GM23338 (cell line): ENCODE measurements at regions not wholly inside any gene's neighbourhood (a gene's known extent, or its start where the extent isn't known, plus 50 kb on each side); places are given as distances from the start of the nearest gene placed in this dataset.
A peak's percentile ranks its signal among the peaks of the same experiment; 100 is the strongest.

ENCODE experiments used
- ATAC-seq: fragments of 200-7000 bp; cut with Tn5 transposase; 3 replicates; pipeline ENCODE4 v1.9.1; 2020
- DNase-seq: peaks from one replicate; pipeline ENCODE4 v3.0.0-alpha.2; 2015; ENCODE audit warnings: low spot score
- H2AFZ ChIP-seq: fragments of 200-600 bp; sonication (generic); 2 replicates; pipeline ENCODE4 v1.8.0; 2016; ENCODE audit warnings: antibody characterized with exemption, mild to moderate bottlenecking, moderate library complexity
- H3F3A ChIP-seq: fragments of 200-600 bp; sonication (generic); replicated peaks from 2 replicates; pipeline ENCODE4 v1.8.0; 2017; ENCODE audit warnings: antibody characterized with exemption, mixed run types, low read depth
- H3K27ac ChIP-seq: fragments of 200-600 bp; sonication (generic); 2 replicates; pipeline ENCODE4 v1.6.1; 2016; ENCODE audit warnings: low read depth
- H3K27me3 ChIP-seq: fragments of 200-600 bp; sonication (generic); 2 replicates; pipeline ENCODE4 v1.8.0; 2016; ENCODE audit warnings: mild to moderate bottlenecking, mixed run types, moderate library complexity; ENCODE audit not compliant: insufficient read depth
- H3K36me3 ChIP-seq: fragments of 200-600 bp; sonication (generic); 2 replicates; pipeline ENCODE4 v1.8.0; 2016; ENCODE audit warnings: mild to moderate bottlenecking; ENCODE audit not compliant: insufficient read depth
- H3K4me1 ChIP-seq: fragments of 200-600 bp; sonication (generic); 2 replicates; pipeline ENCODE4 v1.8.0; 2016; ENCODE audit warnings: mild to moderate bottlenecking, moderate library complexity; ENCODE audit not compliant: insufficient read depth
- H3K4me2 ChIP-seq: fragments of 200-600 bp; sonication (generic); 2 replicates; pipeline ENCODE4 v1.7.1; 2017; ENCODE audit warnings: mixed run types
- H3K4me3 ChIP-seq: fragments of 200-600 bp; sonication (generic); 2 replicates; pipeline ENCODE4 v1.6.1; 2016; ENCODE audit warnings: mixed run types
- H3K79me2 ChIP-seq: fragments of 200-600 bp; sonication (generic); replicated peaks from 2 replicates; pipeline ENCODE4 v1.8.0; 2017; ENCODE audit warnings: mild to moderate bottlenecking; ENCODE audit not compliant: insufficient read depth
- H3K9me2 ChIP-seq: fragments of 200-600 bp; sonication (generic); 2 replicates; pipeline ENCODE4 v1.8.0; 2017; ENCODE audit not compliant: insufficient read depth
- H4K20me1 ChIP-seq: fragments of 200-600 bp; sonication (generic); replicated peaks from 2 replicates; pipeline ENCODE4 v1.8.0; 2017; ENCODE audit warnings: mild to moderate bottlenecking; ENCODE audit not compliant: insufficient read depth
- H3K27ac Mint-ChIP-seq: 2 replicates; pipeline ENCODE4 v1.8.0; 2020; ENCODE audit warnings: inconsistent platforms, mild to moderate bottlenecking, moderate library complexity, mixed read lengths
- H3K27me3 Mint-ChIP-seq: 3 replicates; pipeline ENCODE4 v1.8.0; 2022; ENCODE audit warnings: low read depth, mild to moderate bottlenecking, moderate library complexity, mixed read lengths, inconsistent platforms; ENCODE audit not compliant: insufficient read depth, poor library complexity
- H3K36me3 Mint-ChIP-seq: 3 replicates; pipeline ENCODE4 v1.8.0; 2021; ENCODE audit warnings: low read depth, mild to moderate bottlenecking, inconsistent platforms, moderate library complexity, mixed read lengths
- H3K4me1 Mint-ChIP-seq: 3 replicates; pipeline ENCODE4 v1.8.0; 2020; ENCODE audit warnings: mild to moderate bottlenecking, inconsistent platforms, mixed read lengths
- H3K4me3 Mint-ChIP-seq: 3 replicates; pipeline ENCODE4 v1.8.0; 2021; ENCODE audit warnings: moderate library complexity, mild to moderate bottlenecking, inconsistent platforms, mixed read lengths
- H3K9me3 Mint-ChIP-seq: 3 replicates; pipeline ENCODE4 v1.8.0; 2020; ENCODE audit warnings: moderate library complexity, mild to moderate bottlenecking, inconsistent platforms, mixed read lengths
- CREB1 ChIP-seq: fragments of 250-450 bp; sonication (Bioruptor Pico); IDR thresholded peaks from 2 replicates; pipeline ENCODE4 v1.5.0; 2020; ENCODE audit warnings: low read depth, mild to moderate bottlenecking, moderate library complexity
- EZH2 ChIP-seq: fragments of 200-600 bp; sonication (generic); IDR thresholded peaks from one replicate; pipeline ENCODE4 v1.8.0; 2017; ENCODE audit warnings: antibody characterized with exemption, mild to moderate bottlenecking, low read depth; ENCODE audit not compliant: unreplicated experiment
- EZH2phosphoT487 ChIP-seq: fragments of 200-600 bp; sonication (generic); IDR thresholded peaks from one replicate; pipeline ENCODE4 v1.8.1; 2018; ENCODE audit warnings: antibody characterized with exemption; ENCODE audit not compliant: unreplicated experiment
- REST ChIP-seq: IDR thresholded peaks from one replicate; pipeline ENCODE4 v1.6.1; 2018; ENCODE audit warnings: antibody characterized with exemption; ENCODE audit not compliant: unreplicated experiment
- ZNF331 ChIP-seq: fragments of 250-450 bp; sonication (Bioruptor Pico); IDR thresholded peaks from 2 replicates; pipeline ENCODE4 v1.5.0; 2020; ENCODE audit warnings: low read depth, mild to moderate bottlenecking, moderate library complexity
- TF ChIP-seq, protein P1 (sequence below), 2 experiments: fragments of 200-600 bp in 1 of 2; sonication (generic) in 1 of 2; conservative IDR thresholded peaks; 2 replicates each; pipeline versions ENCODE4 v1.5.1 to v1.6.1; 2016 to 2017; ENCODE audit warnings: antibody characterized with exemption in 2 of 2, low read depth in 2 of 2, mild to moderate bottlenecking in 2 of 2, moderate library complexity in 1 of 2

DNA sequence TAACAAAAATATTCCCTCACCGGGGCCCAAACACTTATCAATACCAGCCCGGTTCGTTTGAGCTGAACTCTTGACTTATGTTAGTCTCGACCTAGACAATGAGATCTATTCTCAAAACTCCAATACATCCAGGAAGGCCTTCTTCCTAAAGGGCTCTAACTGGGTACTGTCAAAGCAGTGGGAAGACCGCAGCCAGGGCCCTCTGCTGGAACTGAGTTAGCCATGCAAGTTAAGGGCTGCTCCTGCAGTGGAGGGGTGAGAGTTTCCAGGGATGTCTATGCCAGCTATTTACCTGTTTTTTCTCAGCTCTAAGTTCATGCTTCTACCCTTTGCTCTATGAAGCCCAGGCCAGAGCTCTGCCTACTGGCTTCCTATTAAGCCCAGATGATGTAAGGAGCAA, 348.8 kb downstream of the GXYLT1 start:
- Histone ChIP-seq H3K27ac (no peak overlapping the region), H2AFZ (no peak overlapping the region)

DNA sequence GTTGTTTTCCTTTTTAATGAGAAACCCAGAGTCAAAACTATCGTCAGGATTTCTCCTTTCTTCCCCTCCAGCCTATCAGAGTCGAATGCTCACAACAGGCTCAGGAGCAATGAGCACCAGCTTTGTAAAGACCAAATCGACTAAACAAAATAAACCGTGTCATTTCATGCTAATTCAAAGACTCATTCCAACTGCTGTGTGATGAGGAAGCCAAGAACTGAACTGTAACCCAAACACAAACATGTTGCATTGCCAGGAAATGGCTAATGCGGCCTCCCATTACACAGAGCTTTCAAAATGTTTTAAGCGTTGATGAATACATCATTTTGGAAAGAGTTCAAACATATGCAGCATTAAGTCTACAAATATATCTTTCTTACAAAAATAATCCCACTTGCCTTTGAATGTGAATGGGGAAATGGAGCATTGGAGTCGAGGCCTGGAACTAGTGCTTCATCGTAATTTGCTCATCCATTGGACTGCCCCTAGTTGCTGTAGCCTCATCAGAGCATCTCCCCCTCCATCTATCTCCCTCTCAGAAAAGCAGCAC, 349.5 kb downstream of the GXYLT1 start:
- H3K27ac ChIP-seq = no peak overlapping the region
- H3K36me3 ChIP-seq = no peaks in the 10 kb centered on the region
- Mint-ChIP-seq H3K4me1 (no peaks in the 10 kb centered on the region), H3K36me3 (peaks cover 10% of the 10 kb centered on the region), H3K27me3 (peaks cover 7% of the 10 kb centered on the region), H3K27ac (no peak overlapping the region), H3K4me3 (no peak overlapping the region), H3K9me3 (peaks cover 17% of the 10 kb centered on the region)
- H4K20me1 ChIP-seq = no peaks in the 10 kb centered on the region
- ATAC-seq (no peak), DNase-seq (no peak)
- H3K4me1 ChIP-seq = no peaks in the 10 kb centered on the region
- no peak overlapping the region for H3K4me2 ChIP-seq
- H3K79me2 ChIP-seq = no peaks in the 10 kb centered on the region
- no peaks in the 10 kb centered on the region for H3K27me3 ChIP-seq
- H2AFZ ChIP-seq = 0 out of 2 replicates have a peak overlapping the region, but pooled peaks have one; percentile 34
- no peak overlapping the region for H3K4me3 ChIP-seq
- H3F3A ChIP-seq = no peaks in the 10 kb centered on the region
- H3K9me2 ChIP-seq = peaks cover 3% of the 10 kb centered on the region; the same call in 1 of the 2 replicates
- TF ChIP-seq CREB1 (CRISPR knock-in tag) = no peak

More for the DNA sequence above, 348.8 kb downstream of the GXYLT1 start:
- peak; percentile 99 for ATAC-seq
- peak; percentile 72 for DNase-seq
- Histone ChIP-seq H3K27me3 (no peaks in the 10 kb centered on the region), H3K4me2 (no peak overlapping the region), H3F3A (no peaks in the 10 kb centered on the region), H3K4me3 (no peak overlapping the region), H3K36me3 (no peaks in the 10 kb centered on the region), H3K9me2 (no peaks in the 10 kb centered on the region), H4K20me1 (no peaks in the 10 kb centered on the region), H3K4me1 (no peaks in the 10 kb centered on the region), H3K79me2 (no peaks in the 10 kb centered on the region)
- H3K4me3 Mint-ChIP-seq = no peak overlapping the region
- peaks cover 7% of the 10 kb centered on the region for H3K27me3 Mint-ChIP-seq
- no peaks in the 10 kb centered on the region for H3K4me1 Mint-ChIP-seq
- H3K36me3 Mint-ChIP-seq = peaks cover 6% of the 10 kb centered on the region
- no peak overlapping the region for H3K27ac Mint-ChIP-seq
- peaks cover 13% of the 10 kb centered on the region for H3K9me3 Mint-ChIP-seq
- no peak for TF ChIP-seq EZH2phosphoT487
- no peak for TF ChIP-seq ZNF331 (CRISPR knock-in tag)
- TF ChIP-seq EZH2 = no peak
- TF ChIP-seq, protein P1, sequence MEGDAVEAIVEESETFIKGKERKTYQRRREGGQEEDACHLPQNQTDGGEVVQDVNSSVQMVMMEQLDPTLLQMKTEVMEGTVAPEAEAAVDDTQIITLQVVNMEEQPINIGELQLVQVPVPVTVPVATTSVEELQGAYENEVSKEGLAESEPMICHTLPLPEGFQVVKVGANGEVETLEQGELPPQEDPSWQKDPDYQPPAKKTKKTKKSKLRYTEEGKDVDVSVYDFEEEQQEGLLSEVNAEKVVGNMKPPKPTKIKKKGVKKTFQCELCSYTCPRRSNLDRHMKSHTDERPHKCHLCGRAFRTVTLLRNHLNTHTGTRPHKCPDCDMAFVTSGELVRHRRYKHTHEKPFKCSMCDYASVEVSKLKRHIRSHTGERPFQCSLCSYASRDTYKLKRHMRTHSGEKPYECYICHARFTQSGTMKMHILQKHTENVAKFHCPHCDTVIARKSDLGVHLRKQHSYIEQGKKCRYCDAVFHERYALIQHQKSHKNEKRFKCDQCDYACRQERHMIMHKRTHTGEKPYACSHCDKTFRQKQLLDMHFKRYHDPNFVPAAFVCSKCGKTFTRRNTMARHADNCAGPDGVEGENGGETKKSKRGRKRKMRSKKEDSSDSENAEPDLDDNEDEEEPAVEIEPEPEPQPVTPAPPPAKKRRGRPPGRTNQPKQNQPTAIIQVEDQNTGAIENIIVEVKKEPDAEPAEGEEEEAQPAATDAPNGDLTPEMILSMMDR (conservative IDR thresholded peaks at IDR 0.05; ENCODE audit: low read depth in 2 of 2) = peak; percentile 66
- TF ChIP-seq REST = no peak
